ENCODE measurements at regions not wholly inside any gene's neighbourhood (a gene's known extent, or its start where the extent isn't known, plus 50 kb on each side); places are given as distances from the start of the nearest gene placed in this dataset.

GRCh38 chr16:66304151-66304550, 62.3 kb upstream of the CDH5 start:
- TF ChIP-seq, protein P1, sequence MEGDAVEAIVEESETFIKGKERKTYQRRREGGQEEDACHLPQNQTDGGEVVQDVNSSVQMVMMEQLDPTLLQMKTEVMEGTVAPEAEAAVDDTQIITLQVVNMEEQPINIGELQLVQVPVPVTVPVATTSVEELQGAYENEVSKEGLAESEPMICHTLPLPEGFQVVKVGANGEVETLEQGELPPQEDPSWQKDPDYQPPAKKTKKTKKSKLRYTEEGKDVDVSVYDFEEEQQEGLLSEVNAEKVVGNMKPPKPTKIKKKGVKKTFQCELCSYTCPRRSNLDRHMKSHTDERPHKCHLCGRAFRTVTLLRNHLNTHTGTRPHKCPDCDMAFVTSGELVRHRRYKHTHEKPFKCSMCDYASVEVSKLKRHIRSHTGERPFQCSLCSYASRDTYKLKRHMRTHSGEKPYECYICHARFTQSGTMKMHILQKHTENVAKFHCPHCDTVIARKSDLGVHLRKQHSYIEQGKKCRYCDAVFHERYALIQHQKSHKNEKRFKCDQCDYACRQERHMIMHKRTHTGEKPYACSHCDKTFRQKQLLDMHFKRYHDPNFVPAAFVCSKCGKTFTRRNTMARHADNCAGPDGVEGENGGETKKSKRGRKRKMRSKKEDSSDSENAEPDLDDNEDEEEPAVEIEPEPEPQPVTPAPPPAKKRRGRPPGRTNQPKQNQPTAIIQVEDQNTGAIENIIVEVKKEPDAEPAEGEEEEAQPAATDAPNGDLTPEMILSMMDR (conservative IDR thresholded peaks at IDR 0.05; ENCODE audit: low read depth, low read length), result no peak
- TF ChIP-seq USF2 (IDR thresholded peaks at IDR 0.05; ENCODE audit: low read depth, low read length) (no peak), SMC3 (IDR thresholded peaks at IDR 0.05; ENCODE audit: low read depth, low read length) (no peak), FOS (IDR thresholded peaks at IDR 0.05; ENCODE audit: low read depth, low read length) (no peak), CHD1 (IDR thresholded peaks at IDR 0.05; ENCODE audit: low read depth, low read length) (no peak), CEBPB (IDR thresholded peaks at IDR 0.05; ENCODE audit: low read depth, low read length) (no peak)
